ENCODE measurements at regions not wholly inside any gene's neighbourhood (a gene's known extent, or its start where the extent isn't known, plus 50 kb on each side); places are given as distances from the start of the nearest gene placed in this dataset.

- no peak; the same call in 1 of the 2 replicates for TF ChIP-seq CTCF (IDR thresholded peaks at IDR 0.05; ENCODE audit: low read depth, low read length)
- DNase-seq (ENCODE audit: extremely low read depth, low read depth), result no peak
These were observed 304.8 kb upstream of the SORL1-AS1 start for GRCh38 chr11:121757480-121758125.

GRCh38 chr11:121755906-121756305 is 303.1 kb upstream of the SORL1-AS1 start:
- no peak for TF ChIP-seq CTCF (IDR thresholded peaks at IDR 0.05; ENCODE audit: low read depth, low read length)
- DNase-seq (ENCODE audit: extremely low read depth, low read depth), result no peak

- no peak for TF ChIP-seq CTCF (IDR thresholded peaks at IDR 0.05; ENCODE audit: low read depth, low read length)
These were observed 302.4 kb upstream of the SORL1-AS1 start for GRCh38 chr11:121755191-121755590.

GRCh38 chr11:121754598-121754997 is 301.8 kb upstream of the SORL1-AS1 start:
- no peak for TF ChIP-seq CTCF (IDR thresholded peaks at IDR 0.05; ENCODE audit: low read depth, low read length)
- no peak for DNase-seq (ENCODE audit: extremely low read depth, low read depth)

More at GRCh38 chr11:121755191-121755590, 302.4 kb upstream of the SORL1-AS1 start:
- no peak for DNase-seq (ENCODE audit: extremely low read depth, low read depth)

GRCh38 chr11:121749691-121750090 is 296.9 kb upstream of the SORL1-AS1 start:
- DNase-seq (ENCODE audit: extremely low read depth, low read depth), result no peak
- TF ChIP-seq CTCF (IDR thresholded peaks at IDR 0.05; ENCODE audit: low read depth, low read length), result no peak

- no peak for TF ChIP-seq CTCF (IDR thresholded peaks at IDR 0.05; ENCODE audit: low read depth, low read length)
- no peak for DNase-seq (ENCODE audit: extremely low read depth, low read depth)
These were observed 295.3 kb upstream of the SORL1-AS1 start for GRCh38 chr11:121748068-121748467.

GRCh38 chr11:121743285-121743684 is 290.5 kb upstream of the SORL1-AS1 start:
- TF ChIP-seq CTCF (IDR thresholded peaks at IDR 0.05; ENCODE audit: low read depth, low read length), result no peak
- no peak for DNase-seq (ENCODE audit: extremely low read depth, low read depth)

Measured in AG09319 (cell line).